ENCODE measurements at regions not wholly inside any gene's neighbourhood (a gene's known extent, or its start where the extent isn't known, plus 50 kb on each side); places are given as distances from the start of the nearest gene placed in this dataset.

- no peak for ATAC-seq
- no peaks in the 10 kb centered on the region for H3K9me3 ChIP-seq
- TF ChIP-seq EP300 (IDR thresholded peaks at IDR 0.05) (no peak), POLR2AphosphoS5 (IDR thresholded peaks at IDR 0.05) (no peak), CTCF (IDR thresholded peaks at IDR 0.05) (no peak), POLR2A (IDR thresholded peaks at IDR 0.05) (no peak)
- H3K27ac ChIP-seq, result no peak overlapping the region
- H3K36me3 ChIP-seq, result no peaks in the 10 kb centered on the region
- no peak overlapping the region for H3K4me3 ChIP-seq
- no peaks in the 10 kb centered on the region for H3K4me1 ChIP-seq
- no peaks in the 10 kb centered on the region for H3K27me3 ChIP-seq
- 89 to 95% methylated on average over 5 of the region's 5 CpGs for WGBS, 2 donors (ENCODE audit: low coverage in 1 of 2)
Observed at GRCh38 chr2:151002959-151003600, 258.6 kb downstream of the RBM43 start.

DNA sequence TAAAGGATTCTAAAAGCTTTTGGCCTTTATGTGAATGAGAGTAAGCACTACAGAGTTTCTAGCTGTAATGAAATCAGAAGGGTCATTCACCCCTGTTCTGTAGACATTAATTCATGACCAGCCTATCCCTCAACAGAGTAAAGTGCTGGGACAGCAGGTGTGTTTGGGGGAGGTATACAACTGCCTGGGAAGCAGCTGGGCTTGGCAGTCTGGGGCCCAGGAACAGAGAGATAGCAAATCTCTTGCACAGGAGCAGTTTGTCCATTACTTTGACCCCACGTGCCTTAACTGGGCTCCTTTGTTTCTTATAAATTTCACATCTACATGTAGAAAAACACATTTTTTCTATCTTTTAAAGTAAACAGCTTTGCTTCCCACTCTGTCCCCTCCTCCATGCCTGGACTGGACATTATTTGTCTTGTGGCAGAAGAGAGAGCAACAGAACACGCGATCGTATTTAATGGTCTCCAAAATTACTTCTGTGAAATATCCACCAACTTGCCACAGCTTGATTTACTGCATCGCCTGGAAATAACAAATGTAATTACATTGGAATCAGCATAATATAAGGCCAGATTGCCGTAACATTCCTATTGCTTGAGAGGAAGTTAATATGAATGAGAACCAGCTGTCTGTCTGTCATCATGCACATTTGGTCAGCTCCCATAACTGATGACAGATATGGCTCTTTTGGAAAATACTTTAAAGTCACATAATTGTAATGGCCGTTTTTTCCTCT, 263.8 kb downstream of the RBM43 start:
- Histone ChIP-seq H3K36me3 (no peaks in the 10 kb centered on the region), H3K4me3 (no peak overlapping the region), H3K4me1 (peaks cover 0 to 6% (median 0%) of the 10 kb centered on the region in 3 donors), H3K9me3 (no peaks in the 10 kb centered on the region), H3K27ac (no peak overlapping the region), H3K27me3 (no peaks in the 10 kb centered on the region)
- no peak for ATAC-seq
- TF ChIP-seq POLR2AphosphoS5 (IDR thresholded peaks at IDR 0.05) (no peak), CTCF (IDR thresholded peaks at IDR 0.05) (no peak), POLR2A (IDR thresholded peaks at IDR 0.05) (no peak), EP300 (IDR thresholded peaks at IDR 0.05) (no peak)
- 27 to 68% methylated on average over 7 of the region's 7 CpGs for WGBS, 2 donors (ENCODE audit: low coverage in 1 of 2)

GRCh38 chr2:150997066-150997465, 264.6 kb downstream of the RBM43 start:
- no peaks in the 10 kb centered on the region for H3K9me3 ChIP-seq
- WGBS, 2 donors (ENCODE audit: low coverage in 1 of 2), result 67 to 74% methylated on average over 4 of the region's 4 CpGs
- H3K4me3 ChIP-seq, result no peak overlapping the region
- no peak for TF ChIP-seq POLR2A (IDR thresholded peaks at IDR 0.05)
- TF ChIP-seq CTCF (IDR thresholded peaks at IDR 0.05), result no peak
- no peak for TF ChIP-seq POLR2AphosphoS5 (IDR thresholded peaks at IDR 0.05)
- TF ChIP-seq EP300 (IDR thresholded peaks at IDR 0.05), result no peak
- no peaks in the 10 kb centered on the region for H3K27me3 ChIP-seq
- H3K36me3 ChIP-seq, result no peaks in the 10 kb centered on the region
- peaks cover 0 to 6% (median 0%) of the 10 kb centered on the region in 3 donors for H3K4me1 ChIP-seq
- no peak overlapping the region for H3K27ac ChIP-seq
- ATAC-seq, result no peak

DNA sequence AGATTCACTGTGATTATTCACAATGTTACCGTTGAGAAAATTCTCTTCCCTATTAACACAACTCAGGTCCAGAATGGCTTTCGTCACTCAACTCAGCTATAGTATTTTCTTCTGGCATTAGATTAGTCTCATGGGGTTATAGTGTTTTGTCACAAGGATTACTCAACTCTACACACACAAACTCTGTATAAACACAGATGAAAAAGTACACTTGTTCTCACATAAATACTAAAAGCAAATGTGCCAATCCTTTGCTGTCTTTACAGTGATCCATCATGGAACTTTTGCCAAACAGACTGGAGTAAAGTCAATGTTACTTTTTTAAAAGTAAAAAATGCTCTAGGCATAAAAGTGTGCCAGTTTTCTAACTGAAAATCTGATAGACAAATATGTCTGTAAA, 267.6 kb downstream of the RBM43 start:
- H3K36me3 ChIP-seq, result no peaks in the 10 kb centered on the region
- H3K27ac ChIP-seq, result no peak overlapping the region
- peak; percentile 48 for ATAC-seq
- TF ChIP-seq CTCF (IDR thresholded peaks at IDR 0.05), result no peak
- TF ChIP-seq POLR2A (IDR thresholded peaks at IDR 0.05), result no peak
- no peak for TF ChIP-seq POLR2AphosphoS5 (IDR thresholded peaks at IDR 0.05)
- no peak for TF ChIP-seq EP300 (IDR thresholded peaks at IDR 0.05)
- H3K27me3 ChIP-seq, result no peaks in the 10 kb centered on the region
- H3K4me1 ChIP-seq, result peaks cover 0 to 6% (median 0%) of the 10 kb centered on the region in 3 donors
- 0 to 17% methylated on average over 2 of the region's 2 CpGs for WGBS, 2 donors (ENCODE audit: low coverage in 1 of 2)
- H3K4me3 ChIP-seq, result no peak overlapping the region
- H3K9me3 ChIP-seq, result peaks cover 0 to 19% (median 0%) of the 10 kb centered on the region in 3 donors

- no peak for ATAC-seq
- no peak overlapping the region for H3K4me3 ChIP-seq
- no peaks in the 10 kb centered on the region for H3K27me3 ChIP-seq
- H3K9me3 ChIP-seq, result peaks cover 0 to 45% (median 0%) of the 10 kb centered on the region in 3 donors
- peaks cover 0 to 6% (median 0%) of the 10 kb centered on the region in 3 donors for H3K4me1 ChIP-seq
- H3K36me3 ChIP-seq, result no peaks in the 10 kb centered on the region
- WGBS, 2 donors (ENCODE audit: low coverage in 1 of 2), result 69 to 83% methylated on average over 1 of the region's 1 CpG
- no peak overlapping the region for H3K27ac ChIP-seq
- no peak for TF ChIP-seq EP300 (IDR thresholded peaks at IDR 0.05)
- no peak for TF ChIP-seq POLR2AphosphoS5 (IDR thresholded peaks at IDR 0.05)
- no peak for TF ChIP-seq CTCF (IDR thresholded peaks at IDR 0.05)
- TF ChIP-seq POLR2A (IDR thresholded peaks at IDR 0.05), result no peak
Observed at GRCh38 chr2:150989969-150990368, 271.7 kb downstream of the RBM43 start.

All from gastroesophageal sphincter (tissue), 4 donors.